ENCODE measurements at regions not wholly inside any gene's neighbourhood (a gene's known extent, or its start where the extent isn't known, plus 50 kb on each side); places are given as distances from the start of the nearest gene placed in this dataset.
A peak's percentile ranks its signal among the peaks of the same experiment; 100 is the strongest.

DNA sequence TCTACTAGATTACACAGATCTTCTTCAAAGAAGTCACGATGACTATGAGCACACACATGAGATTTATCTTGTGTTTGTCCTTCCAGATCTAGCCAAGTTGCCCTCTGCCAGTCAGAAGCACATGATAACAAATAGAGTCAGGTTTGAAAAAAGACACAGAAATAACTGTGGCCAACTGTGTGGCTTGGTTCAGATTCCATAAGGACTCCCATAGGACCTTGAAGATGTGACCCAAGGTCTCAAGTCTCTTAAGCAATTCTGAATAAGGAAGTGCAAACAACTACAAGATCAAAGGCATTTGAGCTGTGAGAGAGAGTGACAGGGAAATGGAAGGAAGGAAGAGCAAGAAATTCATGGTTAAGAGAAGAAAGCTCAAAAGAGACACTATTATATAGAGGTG lies 194.0 kb downstream of the PLPP3 start:
- no peaks in the 10 kb centered on the region for H3K4me1 ChIP-seq (ENCODE audit: control insufficient read depth in 1 of 2, insufficient read depth in 2 of 2, low read length in 2 of 2)
- Mint-ChIP-seq H3K4me1 (no peaks in the 10 kb centered on the region), H3K27me3 (ENCODE audit: low read depth in 3 of 3) (peaks cover 0 to 2% (median 0%) of the 10 kb centered on the region in 3 donors), H3K9me3 (peaks cover 0 to 2% (median 0%) of the 10 kb centered on the region in 7 donors), H3K4me3 (no peak overlapping the region), H3K36me3 (no peaks in the 10 kb centered on the region), H3K27ac (no peak overlapping the region)
- no peak overlapping the region for H3K4me3 ChIP-seq (replicated peaks in 1 of 3; ENCODE audit: low read depth in 2 of 3, low read length in 3 of 3)
- intact Hi-C loops (cut with micrococcal nuclease), result no loop called here
- no peaks in the 10 kb centered on the region for H3K9me3 ChIP-seq (replicated peaks in 1 of 2; ENCODE audit: control insufficient read depth in 1 of 2, insufficient read depth in 1 of 2, low read length in 2 of 2)
- H4K20me1 ChIP-seq (ENCODE audit: insufficient read depth, low read length), result no peaks in the 10 kb centered on the region
- H3K4me2 ChIP-seq (replicated peaks; ENCODE audit: extremely low read depth, low read length, poor library complexity, severe bottlenecking), result no peak overlapping the region
- TF ChIP-seq, protein P1, sequence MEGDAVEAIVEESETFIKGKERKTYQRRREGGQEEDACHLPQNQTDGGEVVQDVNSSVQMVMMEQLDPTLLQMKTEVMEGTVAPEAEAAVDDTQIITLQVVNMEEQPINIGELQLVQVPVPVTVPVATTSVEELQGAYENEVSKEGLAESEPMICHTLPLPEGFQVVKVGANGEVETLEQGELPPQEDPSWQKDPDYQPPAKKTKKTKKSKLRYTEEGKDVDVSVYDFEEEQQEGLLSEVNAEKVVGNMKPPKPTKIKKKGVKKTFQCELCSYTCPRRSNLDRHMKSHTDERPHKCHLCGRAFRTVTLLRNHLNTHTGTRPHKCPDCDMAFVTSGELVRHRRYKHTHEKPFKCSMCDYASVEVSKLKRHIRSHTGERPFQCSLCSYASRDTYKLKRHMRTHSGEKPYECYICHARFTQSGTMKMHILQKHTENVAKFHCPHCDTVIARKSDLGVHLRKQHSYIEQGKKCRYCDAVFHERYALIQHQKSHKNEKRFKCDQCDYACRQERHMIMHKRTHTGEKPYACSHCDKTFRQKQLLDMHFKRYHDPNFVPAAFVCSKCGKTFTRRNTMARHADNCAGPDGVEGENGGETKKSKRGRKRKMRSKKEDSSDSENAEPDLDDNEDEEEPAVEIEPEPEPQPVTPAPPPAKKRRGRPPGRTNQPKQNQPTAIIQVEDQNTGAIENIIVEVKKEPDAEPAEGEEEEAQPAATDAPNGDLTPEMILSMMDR (IDR thresholded peaks at IDR 0.05), result no peak
- H3K36me3 ChIP-seq (replicated peaks in 1 of 2; ENCODE audit: control insufficient read depth in 1 of 2, insufficient read depth in 2 of 2, low read length in 2 of 2), result no peaks in the 10 kb centered on the region
- no peak overlapping the region for H3K9ac ChIP-seq (ENCODE audit: insufficient read depth, low read length, poor library complexity, severe bottlenecking)
- no peaks in the 10 kb centered on the region for H3K79me2 ChIP-seq (ENCODE audit: insufficient read depth, low read length)
- peak in 2 of 3 donors; percentile 13 to 14 for DNase-seq
- no CpG with 5 or more reads among the region's 1 CpG for WGBS (ENCODE audit: insufficient coverage)
- no peak overlapping the region for H3K27ac ChIP-seq (ENCODE audit: low read depth in 1 of 2, low read length in 2 of 2)
- H2AFZ ChIP-seq (ENCODE audit: insufficient read depth, low read depth, low read length, poor library complexity, severe bottlenecking), result no peak overlapping the region
- no peaks in the 10 kb centered on the region for H3K27me3 ChIP-seq (ENCODE audit: control insufficient read depth in 2 of 2, insufficient read depth in 2 of 2, low read length in 2 of 2)

DNA sequence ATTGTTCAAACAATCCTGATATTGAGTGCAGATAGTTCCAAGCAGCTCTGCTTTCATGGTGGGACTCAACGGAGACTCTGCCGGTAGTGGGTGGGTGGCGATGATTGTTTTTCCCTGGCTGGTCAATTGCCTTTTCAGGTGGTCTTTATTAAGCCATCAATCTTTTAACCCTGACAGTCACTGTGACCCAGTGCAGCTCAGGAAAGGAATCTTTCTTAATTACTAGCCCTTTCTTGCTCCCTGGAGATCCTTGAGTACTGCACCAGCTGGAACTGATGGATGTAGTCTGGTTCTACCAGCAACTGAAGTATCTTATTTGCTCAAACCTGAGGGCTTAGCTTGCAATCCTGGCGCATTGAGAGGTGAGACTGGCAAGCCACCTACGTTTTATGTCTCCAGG lies 196.4 kb downstream of the PLPP3 start:
- Mint-ChIP-seq H3K4me3 (no peak overlapping the region), H3K4me1 (no peaks in the 10 kb centered on the region), H3K27me3 (ENCODE audit: low read depth in 3 of 3) (peaks cover 0 to 2% (median 0%) of the 10 kb centered on the region in 3 donors), H3K27ac (no peak overlapping the region), H3K36me3 (no peaks in the 10 kb centered on the region), H3K9me3 (peaks cover 0 to 2% (median 0%) of the 10 kb centered on the region in 7 donors)
- no peak overlapping the region for H3K9ac ChIP-seq (ENCODE audit: insufficient read depth, low read length, poor library complexity, severe bottlenecking)
- no peak overlapping the region for H2AFZ ChIP-seq (ENCODE audit: insufficient read depth, low read depth, low read length, poor library complexity, severe bottlenecking)
- H3K79me2 ChIP-seq (ENCODE audit: insufficient read depth, low read length), result no peaks in the 10 kb centered on the region
- no peaks in the 10 kb centered on the region for H4K20me1 ChIP-seq (ENCODE audit: insufficient read depth, low read length)
- no peaks in the 10 kb centered on the region for H3K27me3 ChIP-seq (ENCODE audit: control insufficient read depth in 2 of 2, insufficient read depth in 2 of 2, low read length in 2 of 2)
- no peaks in the 10 kb centered on the region for H3K4me1 ChIP-seq (ENCODE audit: control insufficient read depth in 1 of 2, insufficient read depth in 2 of 2, low read length in 2 of 2)
- H3K4me3 ChIP-seq (replicated peaks in 1 of 3; ENCODE audit: low read depth in 2 of 3, low read length in 3 of 3), result no peak overlapping the region
- H3K36me3 ChIP-seq (replicated peaks in 1 of 2; ENCODE audit: control insufficient read depth in 1 of 2, insufficient read depth in 2 of 2, low read length in 2 of 2), result no peaks in the 10 kb centered on the region
- no peak for DNase-seq
- intact Hi-C loops (cut with micrococcal nuclease), result no loop called here
- TF ChIP-seq, protein P1 (IDR thresholded peaks at IDR 0.05), result no peak
- H3K9me3 ChIP-seq (replicated peaks in 1 of 2; ENCODE audit: control insufficient read depth in 1 of 2, insufficient read depth in 1 of 2, low read length in 2 of 2), result no peaks in the 10 kb centered on the region
- WGBS (ENCODE audit: insufficient coverage), result no CpG with 5 or more reads among the region's 5 CpGs
- H3K27ac ChIP-seq (ENCODE audit: low read depth in 1 of 2, low read length in 2 of 2), result no peak overlapping the region
- no peak overlapping the region for H3K4me2 ChIP-seq (replicated peaks; ENCODE audit: extremely low read depth, low read length, poor library complexity, severe bottlenecking)

Data from CD14-positive monocyte (primary cell).